SH-SY5Y (cell line): ENCODE measurements at regions not wholly inside any gene's neighbourhood (a gene's known extent, or its start where the extent isn't known, plus 50 kb on each side); places are given as distances from the start of the nearest gene placed in this dataset.

ENCODE experiments used
- GATA2 ChIP-seq: IDR thresholded peaks from 2 replicates; pipeline ENCODE4 v1.6.1; 2011; ENCODE audit warnings: mild to moderate bottlenecking, low read depth, low read length
- GATA3 ChIP-seq: IDR thresholded peaks from 2 replicates; pipeline ENCODE4 v1.6.1; 2011; ENCODE audit warnings: low read depth, mild to moderate bottlenecking, low read length, moderate library complexity

- TF ChIP-seq GATA3 (no peak), GATA2 (no peak)
Measured at GRCh38 chr14:86815341-86815740, 1177.6 kb downstream of the GALC start.
